MCF 10A (cell line): ENCODE measurements at regions not wholly inside any gene's neighbourhood (a gene's known extent, or its start where the extent isn't known, plus 50 kb on each side); places are given as distances from the start of the nearest gene placed in this dataset.
A peak's percentile ranks its signal among the peaks of the same experiment; 100 is the strongest.
"Not testable (repeated sequence)": the region's sequence is repeated elsewhere in the genome, so short reads cannot be mapped to it uniquely, and the experiment has no call there.

Experiments
- BruUV-seq: library from RNA; stranded (reverse); fragments of 400-500 nt; replicated peaks from 2 replicates; lab custom pipeline; 2021; lab: Mats Ljungman, UMichigan
- CTCF ChIA-PET: fragments of 300-600 bp; sonication (Branson Sonifier 250); formaldehyde crosslinking; extraction: SDS; loops from one replicate; lab custom pipeline; 2021; ENCODE audit warnings: antibody characterized with exemption, inconsistent platforms; lab: Yijun Ruan, JAX
- POLR2A ChIA-PET: fragments of 300-600, 350-650 bp; sonication (Branson Sonifier 250); formaldehyde crosslinking; extraction: SDS; loops from one replicate; lab custom pipeline; 2020; ENCODE audit warnings: antibody characterized with exemption, inconsistent platforms; lab: Yijun Ruan, JAX
- DNase-seq: peaks from one replicate; pipeline ENCODE4 v3.0.0-alpha.2; 2018; ENCODE audit not compliant: unreplicated experiment
- H3K27ac Mint-ChIP-seq: one replicate; pipeline ENCODE4 v1.8.0; 2022; ENCODE audit warnings: mild to moderate bottlenecking, low read depth, mixed read lengths; ENCODE audit not compliant: unreplicated experiment
- H3K27me3 Mint-ChIP-seq: one replicate; pipeline ENCODE4 v1.8.0; 2022; ENCODE audit warnings: mixed read lengths; ENCODE audit not compliant: insufficient read depth, unreplicated experiment
- H3K36me3 Mint-ChIP-seq: one replicate; pipeline ENCODE4 v1.8.0; 2022; ENCODE audit warnings: mild to moderate bottlenecking, moderate library complexity, mixed read lengths; ENCODE audit not compliant: insufficient read depth, unreplicated experiment
- H3K4me1 Mint-ChIP-seq: one replicate; pipeline ENCODE4 v1.8.0; 2022; ENCODE audit warnings: mixed read lengths; ENCODE audit not compliant: insufficient read depth, unreplicated experiment
- H3K4me3 Mint-ChIP-seq: one replicate; pipeline ENCODE4 v1.8.0; 2022; ENCODE audit warnings: mild to moderate bottlenecking, moderate library complexity, mixed read lengths; ENCODE audit not compliant: unreplicated experiment
- H3K9me3 Mint-ChIP-seq: one replicate; pipeline ENCODE4 v1.8.0; 2022; ENCODE audit warnings: mixed read lengths; ENCODE audit not compliant: unreplicated experiment
- CTCF ChIP-seq: fragments of 200-600 bp; IDR thresholded peaks from one replicate; pipeline ENCODE4 v1.8.0; 2022; ENCODE audit warnings: antibody characterized with exemption, mild to moderate bottlenecking; ENCODE audit not compliant: unreplicated experiment
- intact Hi-C: fragments of 100-400 bp; cut with micrococcal nuclease; formaldehyde crosslinking; loops from 2 replicates; pipeline ENCODE4 v1.14.1; 2022

- POLR2A ChIA-PET, intact Hi-C loops, H3K27ac Mint-ChIP-seq, H3K9me3 Mint-ChIP-seq, H3K36me3 Mint-ChIP-seq, DNase-seq, BruUV-seq, H3K4me1 Mint-ChIP-seq, CTCF ChIA-PET, H3K4me3 Mint-ChIP-seq, H3K27me3 Mint-ChIP-seq: not testable (repeated sequence)
Measured at GRCh38 chrX:63160340-63160739, 190.8 kb downstream of the SPIN4 start.

GRCh38 chrX:63145526-63145925 lies 205.6 kb downstream of the SPIN4 start:
- H3K27me3 Mint-ChIP-seq, H3K36me3 Mint-ChIP-seq, H3K4me3 Mint-ChIP-seq, CTCF ChIA-PET, DNase-seq, H3K4me1 Mint-ChIP-seq, H3K27ac Mint-ChIP-seq, POLR2A ChIA-PET, H3K9me3 Mint-ChIP-seq, intact Hi-C loops, BruUV-seq: not testable (repeated sequence)

- H3K4me1 Mint-ChIP-seq, intact Hi-C loops, H3K36me3 Mint-ChIP-seq, POLR2A ChIA-PET, H3K9me3 Mint-ChIP-seq, DNase-seq, H3K4me3 Mint-ChIP-seq, H3K27ac Mint-ChIP-seq, CTCF ChIA-PET, BruUV-seq, H3K27me3 Mint-ChIP-seq: not testable (repeated sequence)
Measured at GRCh38 chrX:63142588-63142987, 208.5 kb downstream of the SPIN4 start.

- H3K36me3 Mint-ChIP-seq, H3K27ac Mint-ChIP-seq, DNase-seq, CTCF ChIA-PET, BruUV-seq, POLR2A ChIA-PET, H3K9me3 Mint-ChIP-seq, H3K4me1 Mint-ChIP-seq, intact Hi-C loops, H3K4me3 Mint-ChIP-seq, H3K27me3 Mint-ChIP-seq: not testable (repeated sequence)
Measured at GRCh38 chrX:63135859-63136258, 215.3 kb downstream of the SPIN4 start.

- no TSS peak for BruUV-seq
- CTCF ChIA-PET: interaction anchor here (1.8 to 1.9 kb wide), 2 partner anchors 41 to 78 kb away, joined by 4 to 8 read pairs; no protein-coding TSS in a partner anchor
- no peaks in the 10 kb centered on the region for H3K36me3 Mint-ChIP-seq
- intact Hi-C loops: no loop called here
- H3K4me3 Mint-ChIP-seq: no peak overlapping the region
- POLR2A ChIA-PET: no interaction called here
- H3K4me1 Mint-ChIP-seq: no peaks in the 10 kb centered on the region
- no peaks in the 10 kb centered on the region for H3K27me3 Mint-ChIP-seq
- TF ChIP-seq CTCF: peak; percentile 49
- no peak overlapping the region for H3K27ac Mint-ChIP-seq
- no peaks in the 10 kb centered on the region for H3K9me3 Mint-ChIP-seq
- DNase-seq: peak; percentile 27
Measured at GRCh38 chrX:63128509-63128908, 222.6 kb downstream of the SPIN4 start.

- Mint-ChIP-seq H3K36me3 (no peaks in the 10 kb centered on the region), H3K4me1 (no peaks in the 10 kb centered on the region), H3K27me3 (no peaks in the 10 kb centered on the region), H3K4me3 (no peak overlapping the region), H3K9me3 (peaks cover 16% of the 10 kb centered on the region), H3K27ac (no peak overlapping the region)
- POLR2A ChIA-PET: no interaction called here
- DNase-seq: no peak
- BruUV-seq: no TSS peak
- TF ChIP-seq CTCF: no peak
- CTCF ChIA-PET: no interaction called here
- intact Hi-C loops: no loop called here
Measured at GRCh38 chrX:63115196-63115595, 235.9 kb downstream of the SPIN4 start.
